ENCODE measurements at regions not wholly inside any gene's neighbourhood (a gene's known extent, or its start where the extent isn't known, plus 50 kb on each side); places are given as distances from the start of the nearest gene placed in this dataset.
A peak's percentile ranks its signal among the peaks of the same experiment; 100 is the strongest.

GRCh38 chr4:178066338-178066941 lies 624.2 kb upstream of the AGA start:
- no peak for DNase-seq

- no peak for DNase-seq
Measured at GRCh38 chr4:178068136-178068535, 625.9 kb upstream of the AGA start.

- DNase-seq = no peak
Measured at GRCh38 chr4:178070163-178070562, 627.9 kb upstream of the AGA start.

- no peak for DNase-seq
Measured at GRCh38 chr4:178080312-178080711, 638.1 kb upstream of the AGA start.

- DNase-seq = no peak
Measured at GRCh38 chr4:178081176-178081575, 638.9 kb upstream of the AGA start.

- DNase-seq = no peak
Measured at GRCh38 chr4:178081896-178082295, 639.7 kb upstream of the AGA start.

GRCh38 chr4:178082906-178083305 lies 640.7 kb upstream of the AGA start:
- no peak for DNase-seq

GRCh38 chr4:178083968-178084367 lies 641.7 kb upstream of the AGA start:
- DNase-seq = no peak

GRCh38 chr4:178086320-178086719 lies 644.1 kb upstream of the AGA start:
- DNase-seq = peak; percentile 20

GRCh38 chr4:178090640-178091411 lies 648.6 kb upstream of the AGA start:
- DNase-seq = no peak

GRCh38 chr4:178102139-178102538 lies 659.9 kb upstream of the AGA start:
- no peak for DNase-seq

- DNase-seq = no peak
Measured at GRCh38 chr4:178105242-178105641, 663.0 kb upstream of the AGA start.

GRCh38 chr4:178136736-178137345 lies 694.6 kb upstream of the AGA start:
- DNase-seq = no peak

GRCh38 chr4:178137732-178138471 lies 695.7 kb upstream of the AGA start:
- no peak for DNase-seq

GRCh38 chr4:178138491-178138890 lies 696.3 kb upstream of the AGA start:
- DNase-seq = no peak

GRCh38 chr4:178140326-178140915 lies 698.2 kb upstream of the AGA start:
- no peak for DNase-seq

- DNase-seq = no peak
Measured at GRCh38 chr4:178142724-178143123, 700.5 kb upstream of the AGA start.

GRCh38 chr4:178148106-178148505 lies 705.9 kb upstream of the AGA start:
- no peak for DNase-seq

- DNase-seq = peak; percentile 50
Measured at GRCh38 chr4:178165251-178165950, 723.2 kb upstream of the AGA start.

- peak; percentile 33 for DNase-seq
Measured at GRCh38 chr4:178165951-178166308, 723.7 kb upstream of the AGA start.

- DNase-seq = no peak
Measured at GRCh38 chr4:178173771-178174170, 731.5 kb upstream of the AGA start.

- no peak for DNase-seq
Measured at GRCh38 chr4:178174756-178175155, 732.5 kb upstream of the AGA start.

GRCh38 chr4:178185517-178185916 lies 743.3 kb upstream of the AGA start:
- no peak for DNase-seq
